ENCODE measurements at regions not wholly inside any gene's neighbourhood (a gene's known extent, or its start where the extent isn't known, plus 50 kb on each side); places are given as distances from the start of the nearest gene placed in this dataset.
"Not testable (repeated sequence)": the region's sequence is repeated elsewhere in the genome, so short reads cannot be mapped to it uniquely, and the experiment has no call there.

- ATAC-seq, result no peak
These were observed 88.8 kb upstream of the TRPC7 start for GRCh38 chr5:136453986-136454758.

GRCh38 chr5:136453199-136453598 lies 87.9 kb upstream of the TRPC7 start:
- no peak for ATAC-seq

- not testable (repeated sequence) for ATAC-seq
These were observed 82.2 kb upstream of the TRPC7 start for GRCh38 chr5:136447576-136447975.

- no peak for ATAC-seq
These were observed 81.2 kb upstream of the TRPC7 start for GRCh38 chr5:136446565-136446964.

- not testable (repeated sequence) for ATAC-seq
These were observed 78.8 kb upstream of the TRPC7 start for GRCh38 chr5:136444099-136444498.

GRCh38 chr5:136439367-136439766 lies 74.0 kb upstream of the TRPC7 start:
- ATAC-seq, result no peak

- no peak for ATAC-seq
These were observed 70.7 kb upstream of the TRPC7 start for GRCh38 chr5:136435946-136436543.

GRCh38 chr5:136434795-136435194 lies 69.5 kb upstream of the TRPC7 start:
- ATAC-seq, result no peak

- no peak for ATAC-seq
These were observed 67.4 kb upstream of the TRPC7 start for GRCh38 chr5:136432705-136433104.

GRCh38 chr5:136430081-136430480 lies 64.7 kb upstream of the TRPC7 start:
- no peak for ATAC-seq

GRCh38 chr5:136427426-136427825 lies 62.1 kb upstream of the TRPC7 start:
- no peak for ATAC-seq

GRCh38 chr5:136425921-136426320 lies 60.6 kb upstream of the TRPC7 start:
- ATAC-seq, result no peak

- peak; percentile 59 for ATAC-seq
These were observed 59.7 kb upstream of the TRPC7 start for GRCh38 chr5:136424835-136425584.

GRCh38 chr5:136423944-136424606 lies 58.7 kb upstream of the TRPC7 start:
- no peak for ATAC-seq

GRCh38 chr5:136420168-136420898 lies 55.0 kb upstream of the TRPC7 start:
- ATAC-seq, result no peak

- ATAC-seq, result no peak
These were observed 53.0 kb upstream of the TRPC7 start for GRCh38 chr5:136418301-136418700.
